Stimulated activated naive CD8-positive, alpha-beta T cell treated with anti-CD3 and anti-CD28 coated beads, Interleukin-15, Interleukin-2, amounts not matched to agents 100 ng/mL and 50 ng/mL, for 24 hours (primary cell): ENCODE measurements at regions not wholly inside any gene's neighbourhood (a gene's known extent, or its start where the extent isn't known, plus 50 kb on each side); places are given as distances from the start of the nearest gene placed in this dataset.

ENCODE experiments used
- H3K27ac Mint-ChIP-seq: one replicate; pipeline ENCODE4 v1.8.0; 2021; ENCODE audit warnings: mild to moderate bottlenecking, mixed read lengths
- H3K27me3 Mint-ChIP-seq: one replicate; pipeline ENCODE4 v1.8.0; 2021; ENCODE audit warnings: mixed read lengths
- H3K36me3 Mint-ChIP-seq: one replicate; pipeline ENCODE4 v1.8.0; 2021; ENCODE audit warnings: low read depth, mixed read lengths
- H3K4me1 Mint-ChIP-seq: one replicate; pipeline ENCODE4 v1.8.0; 2021; ENCODE audit warnings: low read depth, mixed read lengths
- H3K4me3 Mint-ChIP-seq: one replicate; pipeline ENCODE4 v1.8.0; 2021; ENCODE audit warnings: mild to moderate bottlenecking, mixed read lengths
- H3K9me3 Mint-ChIP-seq: one replicate; pipeline ENCODE4 v1.8.0; 2021; ENCODE audit warnings: mixed read lengths

DNA sequence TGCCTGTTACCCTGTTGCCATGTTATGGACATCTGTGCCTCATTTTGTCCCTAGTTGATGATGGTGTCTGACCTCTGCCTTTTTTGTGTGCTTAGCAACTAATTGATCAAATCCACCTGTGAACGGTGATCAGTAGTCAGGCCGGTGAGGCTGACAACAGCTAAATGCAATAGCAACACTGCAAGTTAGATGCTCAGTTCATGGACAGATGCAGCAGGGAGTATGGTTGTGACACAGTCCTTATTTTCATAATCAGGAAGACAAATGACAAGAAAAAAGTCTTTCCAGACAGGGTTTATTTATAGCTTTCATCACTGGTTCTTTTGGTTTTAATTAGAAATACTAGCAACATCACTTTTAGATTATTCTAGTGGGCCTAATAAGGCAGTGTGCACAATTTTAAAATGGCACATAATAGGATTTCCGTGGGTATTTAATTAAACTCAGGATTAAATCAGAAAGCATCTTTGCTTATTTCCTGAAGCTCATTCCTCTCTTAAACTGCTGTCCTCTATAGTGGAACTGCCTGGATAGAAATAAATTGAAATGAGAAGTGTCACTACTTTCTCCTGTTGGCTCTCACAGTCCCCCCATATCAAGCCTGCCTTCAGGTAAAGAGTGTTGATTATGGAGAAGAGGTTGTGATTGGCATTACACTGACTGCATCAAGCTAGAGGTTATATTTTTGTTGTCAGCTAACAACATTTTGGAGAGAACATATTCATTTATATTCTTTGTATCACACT lies 281.1 kb upstream of the NAV3 start:
- Mint-ChIP-seq H3K9me3 (peaks cover 5% of the 10 kb centered on the region), H3K4me1 (no peaks in the 10 kb centered on the region), H3K36me3 (no peaks in the 10 kb centered on the region), H3K4me3 (no peak overlapping the region), H3K27me3 (no peaks in the 10 kb centered on the region), H3K27ac (no peak overlapping the region)

DNA sequence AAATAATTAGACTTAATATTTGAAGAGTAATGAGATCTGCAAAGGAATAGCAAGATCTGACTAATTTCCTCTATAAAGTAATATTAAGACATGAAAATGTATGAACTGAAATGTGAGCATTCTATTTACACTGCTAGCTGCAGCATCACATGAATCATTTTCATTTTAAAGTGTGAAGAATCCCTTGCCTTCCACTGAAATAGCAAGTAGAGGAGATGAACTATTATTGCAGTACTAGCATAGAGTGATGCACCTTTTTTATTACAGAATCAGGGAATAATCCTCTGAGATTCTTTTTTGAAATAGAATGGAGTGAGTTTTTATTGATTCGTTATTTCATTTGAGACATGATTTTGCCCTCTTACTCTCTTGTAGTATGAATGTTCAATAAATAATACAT lies 281.9 kb upstream of the NAV3 start:
- H3K9me3 Mint-ChIP-seq = peaks cover 5% of the 10 kb centered on the region
- no peaks in the 10 kb centered on the region for H3K36me3 Mint-ChIP-seq
- no peaks in the 10 kb centered on the region for H3K4me1 Mint-ChIP-seq
- H3K27me3 Mint-ChIP-seq = no peaks in the 10 kb centered on the region
- H3K27ac Mint-ChIP-seq = no peak overlapping the region
- no peak overlapping the region for H3K4me3 Mint-ChIP-seq

DNA sequence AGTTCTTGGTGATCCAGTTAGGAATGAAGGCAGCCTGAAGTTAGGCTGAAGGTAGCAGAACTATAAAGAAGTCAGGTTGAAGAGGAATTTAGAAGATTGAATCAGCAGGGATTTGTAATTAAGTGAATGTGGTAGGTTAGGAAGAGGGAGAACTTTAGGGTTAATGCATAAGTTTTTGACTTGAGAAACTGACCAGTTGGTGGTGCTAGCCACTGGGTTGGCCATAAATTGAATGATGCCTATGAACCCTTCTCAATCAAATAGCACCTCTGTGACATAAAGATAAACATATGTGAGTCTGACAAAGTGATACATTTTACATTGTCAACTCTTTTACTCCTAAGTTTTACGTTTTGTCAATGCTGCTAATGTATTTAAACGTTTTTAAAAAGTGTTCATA lies 290.6 kb upstream of the NAV3 start:
- Mint-ChIP-seq H3K27me3 (no peaks in the 10 kb centered on the region), H3K36me3 (no peaks in the 10 kb centered on the region), H3K27ac (no peak overlapping the region), H3K4me3 (no peak overlapping the region), H3K9me3 (peaks cover 9% of the 10 kb centered on the region), H3K4me1 (no peaks in the 10 kb centered on the region)

DNA sequence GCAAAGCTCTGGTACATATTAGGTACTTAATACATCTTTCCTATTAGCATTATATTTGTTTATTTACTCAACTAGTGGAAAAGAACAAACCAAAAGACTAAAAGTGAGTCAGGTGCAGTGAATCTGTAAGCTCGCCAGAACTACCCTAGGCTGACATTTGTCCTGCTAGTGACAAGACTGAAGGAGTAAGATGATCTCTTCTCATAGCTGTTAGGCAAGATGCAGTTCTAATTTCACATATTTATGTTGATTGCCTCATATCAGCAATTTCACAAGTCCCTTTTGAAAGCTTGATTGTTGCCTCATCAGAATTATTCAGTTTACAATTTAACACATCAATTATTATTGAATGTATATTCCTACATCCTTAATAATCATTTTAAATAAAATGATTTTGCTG lies 293.0 kb upstream of the NAV3 start:
- H3K27me3 Mint-ChIP-seq = no peaks in the 10 kb centered on the region
- H3K9me3 Mint-ChIP-seq = peaks cover 9% of the 10 kb centered on the region
- H3K4me1 Mint-ChIP-seq = no peaks in the 10 kb centered on the region
- no peaks in the 10 kb centered on the region for H3K36me3 Mint-ChIP-seq
- H3K4me3 Mint-ChIP-seq = no peak overlapping the region
- no peak overlapping the region for H3K27ac Mint-ChIP-seq

DNA sequence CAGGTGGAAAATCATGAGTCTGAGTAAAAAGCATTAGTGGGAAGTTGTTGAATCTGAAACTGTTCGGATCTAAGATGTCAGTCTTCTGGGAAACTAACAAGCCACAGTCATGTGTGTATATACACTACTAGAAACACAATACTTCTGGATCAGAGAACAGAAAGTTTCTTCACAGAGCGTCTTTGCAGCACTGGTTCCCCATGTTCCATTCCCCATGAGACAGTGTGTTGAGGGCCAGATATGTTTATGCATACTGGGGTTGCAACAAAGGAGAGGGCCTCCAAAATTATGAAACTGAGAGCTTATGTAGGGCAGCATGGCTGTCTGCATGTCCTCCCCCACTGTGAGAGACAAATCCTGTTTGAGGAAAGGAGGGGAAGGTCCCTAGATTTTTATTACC lies 295.0 kb upstream of the NAV3 start:
- peaks cover 8% of the 10 kb centered on the region for H3K9me3 Mint-ChIP-seq
- H3K27ac Mint-ChIP-seq = no peak overlapping the region
- H3K36me3 Mint-ChIP-seq = no peaks in the 10 kb centered on the region
- no peaks in the 10 kb centered on the region for H3K27me3 Mint-ChIP-seq
- H3K4me1 Mint-ChIP-seq = no peaks in the 10 kb centered on the region
- H3K4me3 Mint-ChIP-seq = no peak overlapping the region

DNA sequence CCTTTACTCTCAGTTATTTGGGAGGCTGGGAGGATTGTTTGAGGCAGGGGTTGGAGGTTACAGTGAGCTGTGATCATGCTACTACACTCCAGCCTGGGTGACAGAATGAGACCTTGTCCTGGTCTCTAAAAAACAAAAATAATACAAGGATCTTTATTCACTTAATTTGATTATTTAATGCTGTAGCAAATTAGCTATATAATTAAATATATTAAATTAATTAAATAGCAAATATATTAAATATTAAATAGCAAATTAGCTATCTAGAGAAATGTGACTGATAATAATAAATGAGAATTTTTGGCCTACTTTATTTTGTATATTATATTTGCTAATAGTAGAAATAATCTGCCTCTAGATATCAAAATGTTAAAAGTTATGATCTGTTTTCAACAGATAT lies 298.8 kb upstream of the NAV3 start:
- H3K4me1 Mint-ChIP-seq = no peaks in the 10 kb centered on the region

DNA sequence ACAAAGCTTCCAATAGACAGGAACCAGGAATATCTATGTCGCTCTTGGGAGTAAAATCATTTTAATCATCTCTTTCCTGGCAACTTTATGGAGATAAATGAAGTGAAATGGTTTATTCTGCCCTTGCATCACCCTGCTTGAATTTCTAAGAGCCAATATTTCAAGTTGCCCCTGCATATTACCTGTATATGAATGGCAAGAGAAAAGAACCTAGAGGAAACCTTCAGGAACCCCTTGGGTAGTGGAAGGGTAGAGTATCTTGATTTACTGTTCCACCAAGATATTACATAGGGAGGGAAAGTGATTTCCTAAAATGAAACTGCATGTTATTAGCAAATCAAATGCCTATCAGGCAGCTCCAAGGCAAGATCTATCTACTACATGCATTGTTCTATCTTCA lies 308.4 kb upstream of the NAV3 start:
- Mint-ChIP-seq H3K36me3 (no peaks in the 10 kb centered on the region), H3K27ac (no peak overlapping the region), H3K4me1 (no peaks in the 10 kb centered on the region), H3K27me3 (no peaks in the 10 kb centered on the region), H3K4me3 (no peak overlapping the region), H3K9me3 (peaks cover 19% of the 10 kb centered on the region)

More for the DNA sequence above, 298.8 kb upstream of the NAV3 start:
- Mint-ChIP-seq H3K36me3 (no peaks in the 10 kb centered on the region), H3K4me3 (no peak overlapping the region), H3K27ac (no peak overlapping the region), H3K27me3 (no peaks in the 10 kb centered on the region), H3K9me3 (peaks cover 4% of the 10 kb centered on the region)

DNA sequence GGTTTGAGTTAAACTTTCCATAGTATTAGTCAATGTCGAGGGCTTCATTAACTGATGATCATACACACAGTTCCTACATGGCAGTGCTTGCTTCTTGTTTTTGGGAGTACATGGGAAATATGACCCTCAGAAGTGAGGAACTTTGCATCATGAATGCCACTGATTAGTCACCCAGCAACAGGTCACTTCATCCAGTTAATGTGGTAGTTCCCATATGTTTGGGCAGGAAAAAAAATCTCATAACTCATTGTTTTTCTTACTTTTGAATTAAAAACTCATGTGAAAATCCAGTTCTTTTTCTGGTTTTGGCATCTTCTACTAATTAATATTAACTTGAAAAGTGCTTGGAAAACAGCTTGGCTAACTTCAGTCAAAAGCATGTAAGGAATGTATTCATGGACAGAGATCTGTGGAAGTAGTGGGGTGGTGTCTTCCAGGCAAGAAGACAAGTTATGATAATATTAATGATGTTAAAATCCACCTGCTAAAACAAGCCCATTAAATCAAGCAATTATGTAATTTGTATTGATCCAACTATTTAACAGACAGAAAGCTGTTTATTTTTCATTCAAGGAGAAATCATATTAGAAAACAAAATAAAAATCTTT lies 309.1 kb upstream of the NAV3 start:
- peaks cover 17% of the 10 kb centered on the region for H3K9me3 Mint-ChIP-seq
- no peaks in the 10 kb centered on the region for H3K36me3 Mint-ChIP-seq
- H3K27me3 Mint-ChIP-seq = no peaks in the 10 kb centered on the region
- no peak overlapping the region for H3K4me3 Mint-ChIP-seq
- no peak overlapping the region for H3K27ac Mint-ChIP-seq
- H3K4me1 Mint-ChIP-seq = no peaks in the 10 kb centered on the region

DNA sequence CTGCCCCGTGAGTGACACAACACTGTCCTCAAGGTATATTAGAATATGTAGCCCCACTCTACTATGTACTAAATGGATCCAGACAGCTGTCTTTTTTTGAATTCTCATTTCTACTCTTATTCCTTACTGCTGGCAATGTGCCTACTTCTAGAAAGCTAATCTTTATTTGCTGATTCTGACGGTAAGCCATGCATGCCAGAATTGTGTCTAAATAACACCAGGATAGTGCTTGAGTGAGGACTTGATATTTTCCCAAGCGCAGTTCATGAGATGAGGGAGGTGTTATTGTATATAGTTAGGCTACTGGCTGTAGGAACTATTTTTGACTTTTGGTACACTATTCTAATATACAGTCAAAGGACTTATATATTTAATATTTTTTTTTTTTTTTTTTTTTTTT lies 316.2 kb upstream of the NAV3 start:
- H3K36me3 Mint-ChIP-seq = no peaks in the 10 kb centered on the region
- no peak overlapping the region for H3K4me3 Mint-ChIP-seq
- no peaks in the 10 kb centered on the region for H3K27me3 Mint-ChIP-seq
- H3K4me1 Mint-ChIP-seq = no peaks in the 10 kb centered on the region
- no peaks in the 10 kb centered on the region for H3K9me3 Mint-ChIP-seq
- no peak overlapping the region for H3K27ac Mint-ChIP-seq

DNA sequence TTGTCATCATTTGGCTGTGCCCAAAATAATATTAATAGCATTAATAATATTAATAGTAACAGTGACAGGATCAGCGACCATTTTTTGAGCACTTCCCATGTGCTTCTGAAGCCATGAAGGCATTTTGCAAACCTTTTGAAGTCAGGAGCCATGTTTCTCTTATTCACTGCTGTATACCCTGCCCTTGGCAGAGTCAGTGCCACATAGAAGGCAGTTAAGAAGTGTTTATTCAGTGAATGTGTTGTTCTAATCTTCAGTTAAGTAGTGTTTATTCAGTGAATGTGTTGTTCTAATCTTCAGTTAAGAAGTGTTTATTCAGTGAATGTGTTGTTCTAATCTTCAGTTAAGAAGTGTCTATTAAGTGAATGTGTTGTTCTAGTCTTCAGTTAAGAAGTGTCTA lies 319.7 kb upstream of the NAV3 start:
- Mint-ChIP-seq H3K4me3 (no peak overlapping the region), H3K36me3 (no peaks in the 10 kb centered on the region), H3K27me3 (no peaks in the 10 kb centered on the region), H3K4me1 (no peaks in the 10 kb centered on the region), H3K27ac (no peak overlapping the region), H3K9me3 (no peaks in the 10 kb centered on the region)

DNA sequence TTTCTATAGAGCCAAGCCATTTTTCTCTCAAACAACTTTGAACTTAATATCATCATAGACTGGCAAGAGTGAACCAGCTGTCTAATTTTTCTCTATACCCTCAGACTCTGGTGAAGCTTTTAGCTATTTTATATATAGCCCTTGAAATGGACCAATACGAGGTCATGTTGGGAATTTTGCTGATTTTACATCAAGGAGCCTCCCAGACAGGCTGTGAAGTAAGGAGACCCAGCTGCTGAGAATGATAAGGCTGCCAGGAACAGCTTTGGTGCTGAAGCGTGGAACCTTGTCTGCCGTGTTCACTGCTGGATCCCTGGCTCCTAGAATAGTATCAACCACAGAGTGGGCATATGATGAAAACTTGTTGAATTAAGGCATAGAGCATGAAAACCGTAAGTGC lies 326.2 kb upstream of the NAV3 start:
- no peaks in the 10 kb centered on the region for H3K27me3 Mint-ChIP-seq
- H3K4me3 Mint-ChIP-seq = no peak overlapping the region
- H3K9me3 Mint-ChIP-seq = no peaks in the 10 kb centered on the region
- H3K27ac Mint-ChIP-seq = no peak overlapping the region
- H3K4me1 Mint-ChIP-seq = no peaks in the 10 kb centered on the region
- no peaks in the 10 kb centered on the region for H3K36me3 Mint-ChIP-seq

DNA sequence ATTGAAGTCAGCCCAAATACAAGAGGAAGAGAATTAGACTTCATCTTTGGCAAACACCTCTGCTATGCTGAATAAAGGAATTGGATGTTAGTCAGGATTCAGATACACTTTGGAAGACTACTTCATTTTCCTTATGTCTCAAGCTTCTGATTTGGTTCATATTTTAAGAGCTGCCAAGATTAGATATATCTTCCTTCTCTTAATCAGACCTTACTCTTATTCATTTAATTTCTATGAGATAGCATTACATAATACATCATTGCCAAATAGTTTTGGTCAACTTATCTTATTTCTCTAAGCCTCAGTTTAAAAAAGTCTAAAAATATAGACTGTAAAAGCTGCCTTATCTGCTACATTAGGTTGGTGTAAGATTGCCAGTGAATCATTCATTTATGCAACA lies 330.6 kb upstream of the NAV3 start:
- Mint-ChIP-seq H3K4me1 (no peaks in the 10 kb centered on the region), H3K27me3 (no peaks in the 10 kb centered on the region), H3K36me3 (no peaks in the 10 kb centered on the region), H3K27ac (no peak overlapping the region), H3K9me3 (peaks cover 3% of the 10 kb centered on the region), H3K4me3 (no peak overlapping the region)

DNA sequence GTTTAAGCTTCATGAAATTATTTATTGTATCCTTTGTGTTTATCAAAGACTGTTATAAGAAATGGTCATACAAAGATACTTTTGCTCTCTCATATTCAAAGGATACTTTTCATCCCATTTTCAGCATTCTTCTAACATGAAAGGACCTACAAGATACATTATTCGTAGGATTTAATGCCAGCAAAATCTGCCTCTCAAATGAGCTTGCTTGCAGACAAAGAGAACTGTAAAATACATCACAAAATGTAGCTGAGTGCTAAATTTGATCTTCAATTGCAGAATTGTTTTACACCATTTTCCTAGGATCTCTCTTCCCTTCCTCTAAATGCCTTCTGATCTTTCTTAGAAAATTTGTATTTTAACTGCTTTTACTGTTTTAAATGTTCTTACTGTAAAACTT lies 333.0 kb upstream of the NAV3 start:
- H3K4me3 Mint-ChIP-seq = no peak overlapping the region
- H3K36me3 Mint-ChIP-seq = no peaks in the 10 kb centered on the region
- no peak overlapping the region for H3K27ac Mint-ChIP-seq
- peaks cover 3% of the 10 kb centered on the region for H3K9me3 Mint-ChIP-seq
- no peaks in the 10 kb centered on the region for H3K4me1 Mint-ChIP-seq
- no peaks in the 10 kb centered on the region for H3K27me3 Mint-ChIP-seq

DNA sequence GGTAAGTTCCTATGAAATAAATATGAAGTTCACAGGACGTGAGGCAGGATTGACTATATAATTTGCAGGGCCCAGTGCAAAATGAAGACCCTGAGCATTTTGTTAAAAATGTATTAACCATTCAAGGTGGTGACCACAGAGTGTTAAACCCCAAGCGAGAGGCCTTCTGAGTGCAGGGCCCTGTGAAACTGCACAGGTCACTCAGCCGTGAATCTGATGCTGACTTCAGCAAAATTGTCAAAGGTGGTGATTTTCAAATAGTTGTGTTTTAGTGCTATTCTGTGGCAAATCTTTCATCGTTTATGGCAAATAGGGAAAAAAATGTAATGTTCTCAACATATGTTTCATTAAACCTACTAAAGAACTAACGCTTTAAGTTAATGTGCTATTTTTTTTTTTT lies 334.0 kb upstream of the NAV3 start:
- H3K9me3 Mint-ChIP-seq = peaks cover 7% of the 10 kb centered on the region
- no peaks in the 10 kb centered on the region for H3K27me3 Mint-ChIP-seq

DNA sequence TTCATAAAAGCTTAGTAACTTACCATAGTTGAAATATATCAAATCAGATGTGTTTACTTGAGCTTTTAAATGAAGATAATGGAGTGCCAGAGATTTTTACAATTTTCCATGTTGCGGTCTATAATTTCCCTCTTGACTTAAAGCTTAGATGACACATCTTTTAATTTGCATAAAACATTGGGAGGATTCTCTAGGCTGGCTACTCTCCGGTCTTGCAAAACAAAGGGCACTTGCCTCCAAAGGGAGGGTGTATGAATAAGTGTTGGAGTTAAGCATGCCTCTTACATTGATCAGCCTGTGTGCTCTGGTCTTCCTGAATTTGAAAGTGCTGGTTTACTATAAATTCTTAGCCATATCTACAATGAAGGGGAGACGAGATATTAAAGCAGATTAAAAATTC lies 336.4 kb upstream of the NAV3 start:
- Mint-ChIP-seq H3K27me3 (no peaks in the 10 kb centered on the region), H3K4me1 (no peaks in the 10 kb centered on the region), H3K36me3 (no peaks in the 10 kb centered on the region), H3K9me3 (peaks cover 7% of the 10 kb centered on the region), H3K4me3 (no peak overlapping the region), H3K27ac (no peak overlapping the region)

More for the DNA sequence above, 334.0 kb upstream of the NAV3 start:
- Mint-ChIP-seq H3K36me3 (no peaks in the 10 kb centered on the region), H3K4me3 (no peak overlapping the region), H3K27ac (no peak overlapping the region), H3K4me1 (no peaks in the 10 kb centered on the region)
